NOMO-1 treated with DMSO at 0.1 percent for 48 hours (cell line): ENCODE measurements at regions not wholly inside any gene's neighbourhood (a gene's known extent, or its start where the extent isn't known, plus 50 kb on each side); places are given as distances from the start of the nearest gene placed in this dataset.

ENCODE experiments used
- DNase-seq: peaks from one replicate; lab custom pipeline; 2025; ENCODE audit not compliant: unreplicated experiment; lab: John Stamatoyannopoulos, UW

GRCh38 chr14:101043891-101044290 is 140.4 kb upstream of the RTL1 start:
- DNase-seq, result no peak

- no peak for DNase-seq
Observed at GRCh38 chr14:101044741-101045140, 141.2 kb upstream of the RTL1 start.

- DNase-seq, result no peak
Observed at GRCh38 chr14:101045511-101045910, 142.0 kb upstream of the RTL1 start.

- DNase-seq, result no peak
Observed at GRCh38 chr14:101046071-101046470, 142.5 kb upstream of the RTL1 start.

GRCh38 chr14:101047326-101047725 is 143.8 kb upstream of the RTL1 start:
- DNase-seq, result no peak

- DNase-seq, result no peak
Observed at GRCh38 chr14:101048766-101049165, 145.2 kb upstream of the RTL1 start.

- no peak for DNase-seq
Observed at GRCh38 chr14:101049511-101049910, 146.0 kb upstream of the RTL1 start.

- no peak for DNase-seq
Observed at GRCh38 chr14:101049942-101050341, 146.4 kb upstream of the RTL1 start.

- DNase-seq, result no peak
Observed at GRCh38 chr14:101050901-101051490, 147.5 kb upstream of the RTL1 start.

GRCh38 chr14:101054671-101055070 is 151.1 kb upstream of the RTL1 start:
- DNase-seq, result no peak

- DNase-seq, result no peak
Observed at GRCh38 chr14:101055106-101055662, 151.7 kb upstream of the RTL1 start.

- DNase-seq, result no peak
Observed at GRCh38 chr14:101055776-101056374, 152.4 kb upstream of the RTL1 start.

- DNase-seq, result no peak
Observed at GRCh38 chr14:101056446-101056845, 152.9 kb upstream of the RTL1 start.

- no peak for DNase-seq
Observed at GRCh38 chr14:101057394-101057793, 153.9 kb upstream of the RTL1 start.

GRCh38 chr14:101058571-101058970 is 155.0 kb upstream of the RTL1 start:
- DNase-seq, result no peak

- DNase-seq, result no peak
Observed at GRCh38 chr14:101060171-101060601, 156.7 kb upstream of the RTL1 start.

GRCh38 chr14:101061411-101062064 is 158.0 kb upstream of the RTL1 start:
- no peak for DNase-seq

GRCh38 chr14:101062065-101062450 is 158.5 kb upstream of the RTL1 start:
- DNase-seq, result no peak

- DNase-seq, result no peak
Observed at GRCh38 chr14:101062601-101063000, 159.1 kb upstream of the RTL1 start.

- no peak for DNase-seq
Observed at GRCh38 chr14:101063121-101063520, 159.6 kb upstream of the RTL1 start.

- no peak for DNase-seq
Observed at GRCh38 chr14:101064121-101064661, 160.7 kb upstream of the RTL1 start.

GRCh38 chr14:101064718-101065117 is 161.2 kb upstream of the RTL1 start:
- no peak for DNase-seq
